ENCODE measurements at regions not wholly inside any gene's neighbourhood (a gene's known extent, or its start where the extent isn't known, plus 50 kb on each side); places are given as distances from the start of the nearest gene placed in this dataset.

GRCh38 chr18:55998801-55999385 lies 410.9 kb upstream of the TCF4 start:
- no peak for FAIRE-seq
- DNase-seq (ENCODE audit: low read depth in 1 of 2, low spot score in 2 of 2): no peak
- TF ChIP-seq NRF1 (IDR thresholded peaks at IDR 0.05; ENCODE audit: low read depth, low read length): no peak
- TF ChIP-seq FOSL1 (IDR thresholded peaks at IDR 0.05; ENCODE audit: insufficient read depth, low read depth, low read length): no peak
- TF ChIP-seq NANOG (IDR thresholded peaks at IDR 0.05; ENCODE audit: insufficient read depth, low read depth, low read length, poor library complexity, severe bottlenecking): no peak
- TF ChIP-seq TAF7 (optimal IDR thresholded peaks at IDR 0.05; ENCODE audit: borderline replicate concordance, low read depth, low read length): no peak
- TF ChIP-seq BCL11A (IDR thresholded peaks at IDR 0.05; ENCODE audit: low read depth in 2 of 2, low read length in 2 of 2): no peak
- TF ChIP-seq RAD21 (IDR thresholded peaks at IDR 0.05 in 1 of 2, conservative IDR thresholded peaks at IDR 0.05 in 1 of 2; ENCODE audit: low read depth in 2 of 2, low read length in 2 of 2): no peak
- no peak for TF ChIP-seq SIX5 (IDR thresholded peaks at IDR 0.05; ENCODE audit: low read depth, low read length)
- TF ChIP-seq KDM4A (IDR thresholded peaks at IDR 0.05; ENCODE audit: low read depth, low read length, severe bottlenecking): no peak
- no peak for TF ChIP-seq CHD1 (IDR thresholded peaks at IDR 0.05; ENCODE audit: low read depth, low read length)
- TF ChIP-seq E2F6 (IDR thresholded peaks at IDR 0.05): no peak
- no peak for TF ChIP-seq KDM5A (IDR thresholded peaks at IDR 0.05; ENCODE audit: low read length)
- TF ChIP-seq EZH2 (IDR thresholded peaks at IDR 0.05; ENCODE audit: low read depth, low read length, severe bottlenecking): no peak

More at GRCh38 chr18:55998801-55999385, 410.9 kb upstream of the TCF4 start:
- Histone ChIP-seq H3K4me2 (ENCODE audit: insufficient read depth in 1 of 2, low read depth in 2 of 2, low read length in 2 of 2) (0 out of 4 replicates have a peak overlapping the region, but pooled peaks of 1 of the 2 experiments have one; percentile 22), H3K56ac (replicated peaks; ENCODE audit: insufficient read length, low read depth, low read length) (no peak overlapping the region), H3K9me3 (ENCODE audit: insufficient read depth in 2 of 2, low read depth in 1 of 2, low read length in 1 of 2) (no peaks in the 10 kb centered on the region), H3K4me3 (ENCODE audit: extremely low read depth in 1 of 4, insufficient read depth in 2 of 4, low read depth in 3 of 4, low read length in 4 of 4) (no peak overlapping the region), H2BK120ac (replicated peaks; ENCODE audit: low read depth, low read length) (no peak overlapping the region), H4K91ac (replicated peaks; ENCODE audit: insufficient read length, low read length) (no peak overlapping the region), H4K5ac (ENCODE audit: insufficient read length, low read depth, low read length) (no peak overlapping the region), H3K14ac (ENCODE audit: insufficient read length) (no peak overlapping the region), H4K8ac (ENCODE audit: extremely low read depth, insufficient read depth, low read length) (no peak overlapping the region), H2AK5ac (ENCODE audit: low read depth, low read length) (no peak overlapping the region), H3K4me1 (replicated peaks in 1 of 4; ENCODE audit: control insufficient read depth in 3 of 4, insufficient read depth in 4 of 4, low read length in 3 of 4) (peaks cover 5 to 16% (median 12%) of the 10 kb centered on the region in 4 experiments; a peak in 5 of 7 replicates), H2BK15ac (ENCODE audit: low read length) (0 out of 2 replicates have a peak overlapping the region, but pooled peaks have one; percentile 5), H3K23me2 (ENCODE audit: low read depth, low read length) (0 out of 2 replicates have a peak, but pooled peaks cover 2% of the 10 kb centered on the region), H3K27ac (ENCODE audit: low read depth, low read length) (no peak overlapping the region), H3K23ac (ENCODE audit: insufficient read length) (no peak overlapping the region), H4K20me1 (replicated peaks in 1 of 2; ENCODE audit: control insufficient read depth in 1 of 2, insufficient read depth in 2 of 2, low read length in 2 of 2) (no peaks in the 10 kb centered on the region), H2BK12ac (ENCODE audit: low read depth, low read length) (0 out of 2 replicates have a peak overlapping the region, but pooled peaks have one; percentile 83), H3K36me3 (ENCODE audit: control insufficient read depth in 2 of 4, insufficient read depth in 4 of 4, low read length in 3 of 4) (no peaks in the 10 kb centered on the region), H2BK20ac (ENCODE audit: low read length) (0 out of 2 replicates have a peak overlapping the region, but pooled peaks have one; percentile 75), H3K4ac (replicated peaks; ENCODE audit: insufficient read length, low read depth, low read length) (no peak overlapping the region), H3K79me1 (ENCODE audit: low read depth, low read length) (no peaks in the 10 kb centered on the region), H3K9ac (replicated peaks in 1 of 4; ENCODE audit: extremely low read depth in 1 of 4, low read depth in 3 of 4, low read length in 3 of 4) (no peak overlapping the region), H3K18ac (ENCODE audit: extremely low read depth, low read length) (no peak overlapping the region), H3K27me3 (replicated peaks in 1 of 4; ENCODE audit: control insufficient read depth in 3 of 4, extremely low read depth in 1 of 4, insufficient read depth in 3 of 4, low read length in 3 of 4) (no peaks in the 10 kb centered on the region), H2AFZ (ENCODE audit: low read length) (no peak overlapping the region), H3K79me2 (ENCODE audit: control insufficient read depth in 1 of 2, insufficient read depth in 2 of 2, low read length in 2 of 2) (no peaks in the 10 kb centered on the region), H2BK5ac (ENCODE audit: low read depth, low read length) (no peak overlapping the region)
- CTCF ChIA-PET (ENCODE audit: partially characterized antibody): interaction anchor here (1.0 to 1.8 kb wide), 3 partner anchors 9 to 564 kb away, joined by 3 to 6 read pairs (median 4); no protein-coding TSS in a partner anchor
- WGBS, 2 experiments (ENCODE audit: extremely low coverage in 1 of 2, insufficient coverage in 1 of 2, insufficient read length in 1 of 2, insufficient replicate concordance in 2 of 2, low coverage in 1 of 2, low lambda C conversion rate in 2 of 2, missing lambda C conversion rate in 1 of 2): 83% methylated on average over 4 of the region's 4 CpGs; no CpG with 5 or more reads in 1 of the 2 experiments
- POLR2A ChIA-PET (ENCODE audit: partially characterized antibody): no interaction called here

Measured in H1 (cell line).